ENCODE measurements at regions not wholly inside any gene's neighbourhood (a gene's known extent, or its start where the extent isn't known, plus 50 kb on each side); places are given as distances from the start of the nearest gene placed in this dataset.

DNA sequence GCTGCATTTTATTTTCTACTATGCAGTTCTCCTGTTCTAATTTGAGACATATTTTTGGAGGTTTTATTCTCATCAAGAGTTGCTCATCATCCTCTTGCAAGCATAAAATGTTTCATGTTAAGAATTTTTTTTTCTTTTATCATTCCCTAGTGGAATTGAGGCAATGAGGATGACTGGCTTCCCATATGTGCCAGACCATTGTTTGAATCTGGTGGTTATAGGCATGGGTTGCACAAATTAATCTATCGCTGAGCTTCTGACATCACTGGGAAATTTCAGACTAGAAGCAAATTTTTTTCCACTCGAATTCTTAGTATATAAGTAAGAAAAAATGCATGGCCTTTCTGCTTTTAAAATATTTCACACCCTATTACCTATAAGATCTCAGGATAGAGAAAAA, 279.1 kb upstream of the PLSCR5 start:
- TF ChIP-seq NANOG (IDR thresholded peaks at IDR 0.05; ENCODE audit: borderline replicate concordance) (no peak), CREB1 (CRISPR knock-in tag; IDR thresholded peaks at IDR 0.05; ENCODE audit: low read depth) (no peak), ETS1 (IDR thresholded peaks at IDR 0.05) (no peak), STAT1 (IDR thresholded peaks at IDR 0.05; ENCODE audit: unreplicated experiment) (no peak), ZNF114 (CRISPR knock-in tag; IDR thresholded peaks at IDR 0.05) (no peak), EZH2 (IDR thresholded peaks at IDR 0.05; ENCODE audit: low read depth, unreplicated experiment) (no peak), JUNB (IDR thresholded peaks at IDR 0.05; ENCODE audit: unreplicated experiment) (no peak), ZNF331 (CRISPR knock-in tag; IDR thresholded peaks at IDR 0.05; ENCODE audit: low read depth) (no peak), EZH2phosphoT487 (IDR thresholded peaks at IDR 0.05; ENCODE audit: unreplicated experiment) (no peak), POLR2AphosphoS5 (IDR thresholded peaks at IDR 0.05; ENCODE audit: low read depth) (no peak)
- TF ChIP-seq, protein P1, sequence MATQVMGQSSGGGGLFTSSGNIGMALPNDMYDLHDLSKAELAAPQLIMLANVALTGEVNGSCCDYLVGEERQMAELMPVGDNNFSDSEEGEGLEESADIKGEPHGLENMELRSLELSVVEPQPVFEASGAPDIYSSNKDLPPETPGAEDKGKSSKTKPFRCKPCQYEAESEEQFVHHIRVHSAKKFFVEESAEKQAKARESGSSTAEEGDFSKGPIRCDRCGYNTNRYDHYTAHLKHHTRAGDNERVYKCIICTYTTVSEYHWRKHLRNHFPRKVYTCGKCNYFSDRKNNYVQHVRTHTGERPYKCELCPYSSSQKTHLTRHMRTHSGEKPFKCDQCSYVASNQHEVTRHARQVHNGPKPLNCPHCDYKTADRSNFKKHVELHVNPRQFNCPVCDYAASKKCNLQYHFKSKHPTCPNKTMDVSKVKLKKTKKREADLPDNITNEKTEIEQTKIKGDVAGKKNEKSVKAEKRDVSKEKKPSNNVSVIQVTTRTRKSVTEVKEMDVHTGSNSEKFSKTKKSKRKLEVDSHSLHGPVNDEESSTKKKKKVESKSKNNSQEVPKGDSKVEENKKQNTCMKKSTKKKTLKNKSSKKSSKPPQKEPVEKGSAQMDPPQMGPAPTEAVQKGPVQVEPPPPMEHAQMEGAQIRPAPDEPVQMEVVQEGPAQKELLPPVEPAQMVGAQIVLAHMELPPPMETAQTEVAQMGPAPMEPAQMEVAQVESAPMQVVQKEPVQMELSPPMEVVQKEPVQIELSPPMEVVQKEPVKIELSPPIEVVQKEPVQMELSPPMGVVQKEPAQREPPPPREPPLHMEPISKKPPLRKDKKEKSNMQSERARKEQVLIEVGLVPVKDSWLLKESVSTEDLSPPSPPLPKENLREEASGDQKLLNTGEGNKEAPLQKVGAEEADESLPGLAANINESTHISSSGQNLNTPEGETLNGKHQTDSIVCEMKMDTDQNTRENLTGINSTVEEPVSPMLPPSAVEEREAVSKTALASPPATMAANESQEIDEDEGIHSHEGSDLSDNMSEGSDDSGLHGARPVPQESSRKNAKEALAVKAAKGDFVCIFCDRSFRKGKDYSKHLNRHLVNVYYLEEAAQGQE (IDR thresholded peaks at IDR 0.05; ENCODE audit: unreplicated experiment): no peak
- TF ChIP-seq, protein P2, sequence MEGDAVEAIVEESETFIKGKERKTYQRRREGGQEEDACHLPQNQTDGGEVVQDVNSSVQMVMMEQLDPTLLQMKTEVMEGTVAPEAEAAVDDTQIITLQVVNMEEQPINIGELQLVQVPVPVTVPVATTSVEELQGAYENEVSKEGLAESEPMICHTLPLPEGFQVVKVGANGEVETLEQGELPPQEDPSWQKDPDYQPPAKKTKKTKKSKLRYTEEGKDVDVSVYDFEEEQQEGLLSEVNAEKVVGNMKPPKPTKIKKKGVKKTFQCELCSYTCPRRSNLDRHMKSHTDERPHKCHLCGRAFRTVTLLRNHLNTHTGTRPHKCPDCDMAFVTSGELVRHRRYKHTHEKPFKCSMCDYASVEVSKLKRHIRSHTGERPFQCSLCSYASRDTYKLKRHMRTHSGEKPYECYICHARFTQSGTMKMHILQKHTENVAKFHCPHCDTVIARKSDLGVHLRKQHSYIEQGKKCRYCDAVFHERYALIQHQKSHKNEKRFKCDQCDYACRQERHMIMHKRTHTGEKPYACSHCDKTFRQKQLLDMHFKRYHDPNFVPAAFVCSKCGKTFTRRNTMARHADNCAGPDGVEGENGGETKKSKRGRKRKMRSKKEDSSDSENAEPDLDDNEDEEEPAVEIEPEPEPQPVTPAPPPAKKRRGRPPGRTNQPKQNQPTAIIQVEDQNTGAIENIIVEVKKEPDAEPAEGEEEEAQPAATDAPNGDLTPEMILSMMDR (conservative IDR thresholded peaks at IDR 0.05; ENCODE audit: low read depth in 2 of 2): no peak
- TF ChIP-seq, protein P3, sequence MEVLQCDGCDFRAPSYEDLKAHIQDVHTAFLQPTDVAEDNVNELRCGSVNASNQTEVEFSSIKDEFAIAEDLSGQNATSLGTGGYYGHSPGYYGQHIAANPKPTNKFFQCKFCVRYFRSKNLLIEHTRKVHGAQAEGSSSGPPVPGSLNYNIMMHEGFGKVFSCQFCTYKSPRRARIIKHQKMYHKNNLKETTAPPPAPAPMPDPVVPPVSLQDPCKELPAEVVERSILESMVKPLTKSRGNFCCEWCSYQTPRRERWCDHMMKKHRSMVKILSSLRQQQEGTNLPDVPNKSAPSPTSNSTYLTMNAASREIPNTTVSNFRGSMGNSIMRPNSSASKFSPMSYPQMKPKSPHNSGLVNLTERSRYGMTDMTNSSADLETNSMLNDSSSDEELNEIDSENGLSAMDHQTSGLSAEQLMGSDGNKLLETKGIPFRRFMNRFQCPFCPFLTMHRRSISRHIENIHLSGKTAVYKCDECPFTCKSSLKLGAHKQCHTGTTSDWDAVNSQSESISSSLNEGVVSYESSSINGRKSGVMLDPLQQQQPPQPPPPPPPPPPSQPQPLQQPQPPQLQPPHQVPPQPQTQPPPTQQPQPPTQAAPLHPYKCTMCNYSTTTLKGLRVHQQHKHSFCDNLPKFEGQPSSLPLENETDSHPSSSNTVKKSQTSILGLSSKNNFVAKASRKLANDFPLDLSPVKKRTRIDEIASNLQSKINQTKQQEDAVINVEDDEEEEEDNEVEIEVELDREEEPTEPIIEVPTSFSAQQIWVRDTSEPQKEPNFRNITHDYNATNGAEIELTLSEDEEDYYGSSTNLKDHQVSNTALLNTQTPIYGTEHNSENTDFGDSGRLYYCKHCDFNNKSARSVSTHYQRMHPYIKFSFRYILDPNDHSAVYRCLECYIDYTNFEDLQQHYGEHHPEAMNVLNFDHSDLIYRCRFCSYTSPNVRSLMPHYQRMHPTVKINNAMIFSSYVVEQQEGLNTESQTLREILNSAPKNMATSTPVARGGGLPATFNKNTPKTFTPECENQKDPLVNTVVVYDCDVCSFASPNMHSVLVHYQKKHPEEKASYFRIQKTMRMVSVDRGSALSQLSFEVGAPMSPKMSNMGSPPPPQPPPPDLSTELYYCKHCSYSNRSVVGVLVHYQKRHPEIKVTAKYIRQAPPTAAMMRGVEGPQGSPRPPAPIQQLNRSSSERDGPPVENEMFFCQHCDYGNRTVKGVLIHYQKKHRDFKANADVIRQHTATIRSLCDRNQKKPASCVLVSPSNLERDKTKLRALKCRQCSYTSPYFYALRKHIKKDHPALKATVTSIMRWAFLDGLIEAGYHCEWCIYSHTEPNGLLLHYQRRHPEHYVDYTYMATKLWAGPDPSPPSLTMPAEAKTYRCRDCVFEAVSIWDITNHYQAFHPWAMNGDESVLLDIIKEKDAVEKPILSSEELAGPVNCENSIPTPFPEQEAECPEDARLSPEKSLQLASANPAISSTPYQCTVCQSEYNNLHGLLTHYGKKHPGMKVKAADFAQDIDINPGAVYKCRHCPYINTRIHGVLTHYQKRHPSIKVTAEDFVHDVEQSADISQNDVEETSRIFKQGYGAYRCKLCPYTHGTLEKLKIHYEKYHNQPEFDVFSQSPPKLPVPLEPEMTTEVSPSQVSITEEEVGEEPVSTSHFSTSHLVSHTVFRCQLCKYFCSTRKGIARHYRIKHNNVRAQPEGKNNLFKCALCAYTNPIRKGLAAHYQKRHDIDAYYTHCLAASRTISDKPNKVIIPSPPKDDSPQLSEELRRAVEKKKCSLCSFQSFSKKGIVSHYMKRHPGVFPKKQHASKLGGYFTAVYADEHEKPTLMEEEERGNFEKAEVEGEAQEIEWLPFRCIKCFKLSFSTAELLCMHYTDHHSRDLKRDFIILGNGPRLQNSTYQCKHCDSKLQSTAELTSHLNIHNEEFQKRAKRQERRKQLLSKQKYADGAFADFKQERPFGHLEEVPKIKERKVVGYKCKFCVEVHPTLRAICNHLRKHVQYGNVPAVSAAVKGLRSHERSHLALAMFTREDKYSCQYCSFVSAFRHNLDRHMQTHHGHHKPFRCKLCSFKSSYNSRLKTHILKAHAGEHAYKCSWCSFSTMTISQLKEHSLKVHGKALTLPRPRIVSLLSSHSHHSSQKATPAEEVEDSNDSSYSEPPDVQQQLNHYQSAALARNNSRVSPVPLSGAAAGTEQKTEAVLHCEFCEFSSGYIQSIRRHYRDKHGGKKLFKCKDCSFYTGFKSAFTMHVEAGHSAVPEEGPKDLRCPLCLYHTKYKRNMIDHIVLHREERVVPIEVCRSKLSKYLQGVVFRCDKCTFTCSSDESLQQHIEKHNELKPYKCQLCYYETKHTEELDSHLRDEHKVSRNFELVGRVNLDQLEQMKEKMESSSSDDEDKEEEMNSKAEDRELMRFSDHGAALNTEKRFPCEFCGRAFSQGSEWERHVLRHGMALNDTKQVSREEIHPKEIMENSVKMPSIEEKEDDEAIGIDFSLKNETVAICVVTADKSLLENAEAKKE (CRISPR knock-in tag; IDR thresholded peaks at IDR 0.05): no peak
- ATAC-seq: no peak
- Histone ChIP-seq H3F3A (replicated peaks; ENCODE audit: low read depth) (no peaks in the 10 kb centered on the region), H3K9me2 (ENCODE audit: insufficient read depth) (no peaks in the 10 kb centered on the region), H4K20me1 (replicated peaks; ENCODE audit: insufficient read depth) (no peaks in the 10 kb centered on the region), H3K4me2 (no peak overlapping the region), H2AFZ (no peak overlapping the region), H3K79me2 (replicated peaks; ENCODE audit: insufficient read depth) (no peaks in the 10 kb centered on the region), H3K27ac (ENCODE audit: low read depth) (no peak overlapping the region), H3K4me1 (ENCODE audit: insufficient read depth) (no peaks in the 10 kb centered on the region), H3K36me3 (ENCODE audit: insufficient read depth) (no peaks in the 10 kb centered on the region), H3K4me3 (no peak overlapping the region), H3K27me3 (ENCODE audit: insufficient read depth) (no peaks in the 10 kb centered on the region)
- H3K36me3 Mint-ChIP-seq (ENCODE audit: low read depth): no peaks in the 10 kb centered on the region
- H3K9me3 Mint-ChIP-seq: no peaks in the 10 kb centered on the region
- H3K27me3 Mint-ChIP-seq (ENCODE audit: insufficient read depth, low read depth, poor library complexity): no peaks in the 10 kb centered on the region
- no peak overlapping the region for H3K4me3 Mint-ChIP-seq
- no peaks in the 10 kb centered on the region for H3K4me1 Mint-ChIP-seq
- DNase-seq (ENCODE audit: low spot score): no peak
- H3K27ac Mint-ChIP-seq: no peak overlapping the region
